UCSD-AML1 (cell line): ENCODE measurements at regions not wholly inside any gene's neighbourhood (a gene's known extent, or its start where the extent isn't known, plus 50 kb on each side); places are given as distances from the start of the nearest gene placed in this dataset.

ENCODE experiments used
- DNase-seq: peaks from one replicate; lab custom pipeline; 2025; ENCODE audit not compliant: unreplicated experiment; lab: John Stamatoyannopoulos, UW

GRCh38 chr13:82739881-82740280 lies 1142.4 kb downstream of the SLITRK1 start:
- DNase-seq: no peak

DNA sequence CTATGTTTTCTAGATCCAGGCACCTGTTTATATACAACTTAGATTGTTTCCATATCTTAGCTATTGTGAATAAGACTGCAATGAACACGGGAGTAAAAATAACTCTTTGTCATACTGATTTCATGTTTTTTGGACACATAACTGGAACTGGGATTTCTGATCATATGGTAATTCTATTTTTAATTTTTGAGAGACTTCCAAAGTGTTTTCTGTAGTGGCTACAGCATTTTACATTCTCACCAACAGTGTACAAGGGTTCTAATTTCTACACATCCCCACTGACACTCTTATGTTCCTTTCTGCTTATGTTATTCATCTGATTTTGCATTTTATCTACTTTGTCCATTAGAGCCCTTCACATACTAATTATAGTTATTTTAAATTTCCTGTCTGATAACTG lies 1152.9 kb downstream of the SLITRK1 start:
- no peak for DNase-seq

- DNase-seq: no peak
These were observed 1161.3 kb downstream of the SLITRK1 start for GRCh38 chr13:82720986-82721385.

DNA sequence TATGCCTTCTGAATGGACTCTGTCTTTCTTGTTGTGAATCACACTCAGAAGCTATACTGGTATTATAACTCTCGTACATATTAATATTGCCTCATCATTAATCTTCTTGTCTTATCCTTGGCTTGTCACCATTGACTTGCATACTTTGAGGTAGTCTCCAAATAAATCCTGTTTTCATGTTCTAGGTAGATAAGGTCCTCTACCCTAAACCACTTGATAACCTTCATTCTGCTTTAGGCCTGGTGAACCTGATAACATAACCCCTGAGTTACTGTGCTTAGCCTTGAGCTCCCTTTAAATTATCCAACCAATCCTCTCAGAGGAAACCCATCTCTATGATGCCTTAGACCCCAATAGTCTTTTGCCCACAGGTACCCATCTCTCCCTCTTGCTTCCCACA lies 1162.3 kb downstream of the SLITRK1 start:
- no peak for DNase-seq

- no peak for DNase-seq
These were observed 1165.0 kb downstream of the SLITRK1 start for GRCh38 chr13:82717249-82717648.

GRCh38 chr13:82713687-82714405 lies 1168.4 kb downstream of the SLITRK1 start:
- no peak for DNase-seq

DNA sequence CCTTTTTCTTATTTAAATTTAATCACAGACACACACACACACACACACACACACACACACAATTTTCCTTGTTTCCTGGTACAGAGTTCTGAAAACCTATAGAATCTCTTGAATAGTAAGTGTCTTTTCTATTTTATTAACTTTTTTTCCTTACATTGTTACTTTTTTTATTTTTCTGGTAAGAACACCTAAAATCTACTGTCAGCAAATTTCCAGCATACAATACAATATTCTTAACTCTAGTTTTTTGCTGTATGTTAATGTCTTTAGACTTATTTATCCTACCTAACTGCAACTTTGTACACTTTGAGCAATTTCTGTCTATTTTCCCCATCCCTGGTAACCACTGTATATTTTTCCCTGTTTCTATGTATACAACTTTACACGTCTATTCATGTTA lies 1179.8 kb downstream of the SLITRK1 start:
- no peak for DNase-seq

GRCh38 chr13:82701020-82701419 lies 1181.3 kb downstream of the SLITRK1 start:
- no peak for DNase-seq

DNA sequence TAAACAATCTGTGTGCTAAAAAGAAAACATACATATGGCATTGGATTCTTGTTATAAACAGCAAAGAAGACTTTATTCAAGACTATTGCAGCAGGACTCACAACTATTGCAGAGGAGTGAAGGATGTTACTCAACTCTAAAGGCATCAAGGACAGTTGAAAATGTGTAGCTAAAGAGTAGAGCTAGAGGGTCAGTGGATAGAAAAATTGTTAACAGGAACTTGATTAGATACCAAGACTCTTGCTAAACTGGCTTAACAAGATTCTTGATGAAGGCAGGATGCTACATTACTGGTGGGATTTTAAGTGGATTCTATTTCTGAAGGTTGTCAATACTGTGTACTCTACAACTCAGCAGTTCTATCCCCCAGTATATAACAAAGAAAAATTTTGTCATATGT lies 1183.3 kb downstream of the SLITRK1 start:
- no peak for DNase-seq

DNA sequence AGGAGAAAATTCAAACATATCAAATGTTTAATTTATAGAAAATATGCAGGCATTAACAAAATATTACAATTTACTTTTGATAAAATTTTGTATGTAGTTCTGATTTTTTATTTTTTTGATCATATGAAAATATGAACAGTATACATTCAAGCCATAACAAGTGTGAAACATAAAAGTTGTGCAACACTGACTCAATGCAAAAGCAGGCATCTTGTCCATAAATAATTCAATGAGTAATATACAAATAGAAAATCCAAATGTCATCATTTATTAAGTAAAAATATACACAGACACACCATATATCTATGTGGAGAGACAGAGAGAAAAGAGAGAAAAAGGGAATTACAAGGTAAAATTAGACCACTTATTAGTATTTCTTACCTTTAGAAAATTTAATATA lies 1183.9 kb downstream of the SLITRK1 start:
- DNase-seq: no peak

GRCh38 chr13:82693607-82694006 lies 1188.7 kb downstream of the SLITRK1 start:
- no peak for DNase-seq

DNA sequence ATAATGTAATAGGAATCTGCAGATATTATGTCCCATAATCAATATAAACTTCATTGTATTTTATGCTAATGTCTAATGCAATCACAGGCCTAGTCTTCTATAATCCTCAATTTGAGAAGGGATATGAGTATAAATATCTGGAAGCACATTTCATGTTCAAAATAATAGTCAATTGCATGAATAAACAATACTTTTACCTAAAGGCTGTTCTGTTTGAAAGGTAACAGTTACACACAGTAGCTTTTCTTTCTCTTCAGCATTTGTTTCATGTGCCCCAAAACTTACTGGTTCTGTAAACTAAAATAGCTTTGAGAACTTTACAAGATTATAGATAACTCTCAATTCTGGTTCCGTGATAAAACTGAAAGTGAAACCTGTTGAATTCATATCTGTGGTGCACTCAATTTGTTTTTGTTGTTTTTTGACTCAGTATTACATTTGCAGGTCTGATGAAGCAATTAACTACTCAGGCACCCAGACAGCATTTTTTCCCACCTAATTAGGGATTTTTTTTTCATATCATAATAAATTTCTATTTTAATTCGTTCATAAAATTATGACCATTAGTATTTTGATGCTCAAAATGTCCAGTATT lies 1193.8 kb downstream of the SLITRK1 start:
- DNase-seq: no peak

DNA sequence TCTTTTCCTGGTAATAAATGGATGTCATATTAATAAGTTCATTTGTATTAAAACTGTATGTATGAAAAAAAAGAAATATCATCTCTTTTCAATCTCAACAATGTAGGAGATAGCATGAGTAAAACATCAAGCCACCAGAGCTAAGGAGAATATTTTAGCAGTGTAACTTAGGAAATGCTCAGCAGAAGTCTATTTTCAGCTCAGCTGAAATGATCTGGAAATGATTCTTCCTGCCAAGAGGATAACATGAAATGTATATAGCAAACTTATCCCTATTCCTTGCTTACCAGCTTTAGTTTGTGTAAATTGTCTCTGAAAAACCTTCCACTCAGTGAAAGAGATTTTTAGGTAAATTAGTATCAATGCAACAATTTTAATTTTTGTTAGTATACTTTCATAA lies 1194.4 kb downstream of the SLITRK1 start:
- DNase-seq: no peak

- DNase-seq: no peak
These were observed 1200.7 kb downstream of the SLITRK1 start for GRCh38 chr13:82681535-82681934.

DNA sequence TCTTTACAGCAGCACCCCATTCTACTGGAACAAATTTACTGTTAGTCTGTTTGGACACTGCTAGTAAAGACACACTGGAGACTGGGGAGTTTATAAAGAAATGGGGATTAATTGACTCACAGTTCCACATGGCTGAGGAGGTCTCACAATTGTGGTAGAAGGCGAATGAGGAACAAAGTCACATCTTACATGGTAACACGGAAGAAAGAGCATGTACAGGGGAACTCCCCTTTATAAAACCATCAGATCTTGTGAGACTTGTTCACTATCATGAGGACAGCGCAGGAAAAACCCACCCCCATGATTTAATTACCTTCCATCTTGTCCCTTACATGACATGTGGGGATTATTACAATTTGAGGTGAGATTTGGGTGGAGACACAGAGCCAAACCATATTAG lies 1204.2 kb downstream of the SLITRK1 start:
- DNase-seq: no peak

DNA sequence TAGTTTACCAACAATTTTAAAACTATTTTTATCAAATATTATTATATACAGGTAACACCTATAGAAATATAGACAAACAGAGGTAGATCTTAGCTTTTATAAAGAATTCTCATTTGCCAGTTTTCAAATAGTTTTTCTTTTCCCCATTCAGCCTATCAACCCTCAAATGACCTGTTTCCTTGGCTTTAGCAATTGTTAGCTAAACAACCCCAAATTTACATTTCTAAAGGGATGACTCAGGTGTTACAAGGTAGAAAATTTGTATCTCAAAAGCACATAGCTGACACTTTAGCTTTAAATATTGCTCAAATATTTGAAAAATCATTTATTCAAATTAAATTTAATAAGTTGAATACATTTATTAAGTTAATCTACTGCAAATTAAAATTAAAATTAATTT lies 1207.2 kb downstream of the SLITRK1 start:
- DNase-seq: no peak

DNA sequence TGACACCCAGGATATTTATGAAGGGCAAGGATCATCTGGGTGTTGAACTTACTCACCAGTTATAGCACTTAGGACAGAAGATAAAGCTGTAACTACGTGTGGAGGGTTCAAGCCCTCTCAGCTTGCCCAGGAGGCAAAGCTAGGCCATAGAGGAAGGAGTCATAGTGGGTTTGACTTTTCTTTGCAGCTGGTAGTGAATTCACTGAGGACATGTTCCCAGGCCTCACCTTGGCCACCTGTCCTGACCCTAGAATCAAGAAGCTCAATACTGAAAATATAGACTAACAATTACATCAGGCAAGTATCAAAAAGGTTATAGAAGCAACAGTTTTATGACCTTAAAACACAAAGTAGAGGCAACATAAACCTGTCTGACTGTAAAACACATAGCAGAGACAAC lies 1207.7 kb downstream of the SLITRK1 start:
- DNase-seq: no peak

GRCh38 chr13:82672248-82672647 lies 1210.0 kb downstream of the SLITRK1 start:
- DNase-seq: no peak

DNA sequence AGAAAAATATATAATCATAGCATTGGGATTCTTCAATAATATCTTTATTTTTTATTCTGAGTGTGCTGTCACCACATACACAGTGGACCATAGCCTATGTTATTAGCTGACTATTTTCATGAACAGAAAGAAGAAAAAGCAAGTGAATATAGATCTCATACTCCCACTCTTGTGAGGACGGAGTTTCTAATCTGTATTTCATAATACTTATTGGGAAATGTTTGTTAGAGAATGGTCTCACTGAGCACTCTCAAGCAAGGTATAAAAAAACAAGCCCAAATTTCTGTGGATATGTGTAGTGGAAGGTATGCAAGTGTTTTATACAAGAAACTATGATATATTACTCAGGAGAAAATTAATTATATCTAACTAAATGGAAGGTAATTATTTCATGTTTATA lies 1218.1 kb downstream of the SLITRK1 start:
- no peak for DNase-seq

DNA sequence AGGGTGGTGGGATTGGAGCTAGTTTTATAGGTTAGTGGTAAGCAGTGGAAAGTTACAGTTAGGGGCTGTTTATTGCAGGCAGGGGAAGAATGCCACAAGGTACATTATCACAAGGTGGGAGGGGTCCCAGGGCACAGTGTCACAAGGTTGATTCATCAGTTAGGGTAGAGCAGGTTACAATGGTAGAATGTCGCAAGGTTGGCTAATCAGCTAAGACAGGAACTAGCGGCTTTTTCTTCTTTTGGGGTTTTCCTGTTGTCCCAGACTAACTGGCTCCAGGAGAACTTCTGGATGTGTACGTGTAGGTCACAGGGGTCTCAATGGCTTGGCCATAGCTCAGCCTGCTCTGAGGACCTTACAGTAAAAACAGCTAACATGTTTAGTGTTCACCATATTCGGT lies 1221.1 kb downstream of the SLITRK1 start:
- DNase-seq: no peak

DNA sequence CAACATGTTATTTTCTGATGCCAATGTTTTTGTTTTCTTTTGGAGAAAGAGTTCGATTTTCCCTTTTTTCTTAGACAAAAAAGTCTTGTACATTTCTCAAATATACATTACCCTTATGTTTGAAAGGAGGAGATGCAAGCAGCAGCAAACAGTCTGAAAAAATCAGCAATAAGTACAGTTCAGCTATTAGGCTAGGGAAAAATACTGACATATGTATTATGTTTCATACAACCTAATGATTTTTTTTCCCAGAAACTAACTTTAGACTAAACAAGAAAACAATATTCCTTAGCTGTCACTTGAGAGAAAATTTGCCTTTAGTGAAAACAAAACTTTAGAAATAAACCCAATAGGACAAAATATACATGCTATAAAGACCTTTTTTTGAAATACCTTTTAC lies 1223.5 kb downstream of the SLITRK1 start:
- no peak for DNase-seq

DNA sequence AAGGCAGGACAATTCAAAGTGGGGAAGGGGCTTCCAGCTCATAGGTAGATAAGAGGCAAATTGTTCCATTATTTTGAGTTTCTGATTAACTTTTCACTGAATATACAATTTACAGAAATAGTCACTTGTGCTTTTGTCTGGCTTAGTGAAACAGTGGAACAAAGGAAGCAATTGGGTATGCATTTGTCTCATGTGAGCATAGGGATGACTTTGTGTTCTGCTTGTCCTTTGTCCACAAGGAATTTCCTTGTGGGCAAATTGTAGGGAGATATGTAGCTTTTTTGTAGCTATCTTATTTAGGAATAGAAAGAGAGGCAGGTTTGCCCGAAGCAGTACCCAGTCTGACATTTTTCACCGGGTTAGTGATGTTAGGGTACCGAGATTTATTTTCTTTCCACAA lies 1224.8 kb downstream of the SLITRK1 start:
- no peak for DNase-seq
